Calu3 (cell line): ENCODE measurements at regions not wholly inside any gene's neighbourhood (a gene's known extent, or its start where the extent isn't known, plus 50 kb on each side); places are given as distances from the start of the nearest gene placed in this dataset.

Experiments used
- BruUV-seq: library from RNA; stranded (reverse); fragments of 400-500 nt; replicated peaks from 2 replicates; lab custom pipeline; 2021; lab: Mats Ljungman, UMichigan
- CTCF ChIA-PET: fragments of 300-600 bp; sonication (Branson Sonifier 250); formaldehyde crosslinking; loops from one replicate; lab custom pipeline; 2022; ENCODE audit warnings: antibody characterized with exemption; lab: Charles Lee
- DNase-seq: peaks from one replicate; pipeline ENCODE4 v3.0.0; 2022
- H3K27ac Mint-ChIP-seq: one replicate; pipeline ENCODE4 v1.8.0; 2022; ENCODE audit warnings: mixed read lengths; ENCODE audit not compliant: unreplicated experiment
- H3K27me3 Mint-ChIP-seq: one replicate; pipeline ENCODE4 v1.8.0; 2022; ENCODE audit warnings: mixed read lengths; ENCODE audit not compliant: unreplicated experiment
- H3K36me3 Mint-ChIP-seq: one replicate; pipeline ENCODE4 v1.8.0; 2022; ENCODE audit warnings: mild to moderate bottlenecking, moderate library complexity, mixed read lengths; ENCODE audit not compliant: insufficient read depth, unreplicated experiment
- H3K4me1 Mint-ChIP-seq: one replicate; pipeline ENCODE4 v1.8.0; 2022; ENCODE audit warnings: mild to moderate bottlenecking, low read depth, mixed read lengths; ENCODE audit not compliant: unreplicated experiment
- H3K4me3 Mint-ChIP-seq: one replicate; pipeline ENCODE4 v1.8.0; 2022; ENCODE audit warnings: mild to moderate bottlenecking, low read depth, moderate library complexity, mixed read lengths; ENCODE audit not compliant: unreplicated experiment
- H3K9me3 Mint-ChIP-seq: one replicate; pipeline ENCODE4 v1.8.0; 2022; ENCODE audit warnings: low read depth, mixed read lengths; ENCODE audit not compliant: unreplicated experiment
- CTCF ChIP-seq: fragments of 200-600 bp; IDR thresholded peaks from one replicate; pipeline ENCODE4 v1.8.0; 2022; ENCODE audit warnings: antibody characterized with exemption; ENCODE audit not compliant: unreplicated experiment
- intact Hi-C: fragments of 100-400 bp; cut with micrococcal nuclease; formaldehyde crosslinking; loops from one replicate; pipeline ENCODE4 v1.10.0; 2022; ENCODE audit not compliant: unreplicated experiment

DNA sequence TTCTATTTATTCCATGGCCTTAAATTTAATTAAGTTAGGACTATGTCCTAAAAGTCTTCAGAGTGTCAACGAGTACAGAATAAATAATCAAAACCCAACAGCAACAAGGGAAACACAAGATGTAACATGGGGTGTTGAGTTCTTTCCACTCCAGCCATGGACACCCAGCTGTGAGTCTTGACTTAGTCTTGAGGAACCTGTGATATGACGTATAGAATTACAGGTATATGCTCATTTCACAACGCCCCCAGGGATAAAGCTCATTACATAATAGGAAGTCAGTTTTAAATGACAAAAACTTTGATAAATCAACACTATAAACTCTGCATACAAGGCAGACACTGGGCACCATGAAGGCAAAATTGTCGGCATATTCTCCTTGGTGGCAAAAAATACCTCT lies 200.0 kb upstream of the CASK start:
- no peak overlapping the region for H3K4me3 Mint-ChIP-seq
- no peaks in the 10 kb centered on the region for H3K36me3 Mint-ChIP-seq
- no peak overlapping the region for H3K27ac Mint-ChIP-seq
- BruUV-seq = no TSS peak
- no peaks in the 10 kb centered on the region for H3K27me3 Mint-ChIP-seq
- no peak for TF ChIP-seq CTCF
- no peak for DNase-seq
- peaks cover 9% of the 10 kb centered on the region for H3K4me1 Mint-ChIP-seq
- intact Hi-C loops = no loop called here
- CTCF ChIA-PET = no interaction called here
- peaks cover 4% of the 10 kb centered on the region for H3K9me3 Mint-ChIP-seq

DNA sequence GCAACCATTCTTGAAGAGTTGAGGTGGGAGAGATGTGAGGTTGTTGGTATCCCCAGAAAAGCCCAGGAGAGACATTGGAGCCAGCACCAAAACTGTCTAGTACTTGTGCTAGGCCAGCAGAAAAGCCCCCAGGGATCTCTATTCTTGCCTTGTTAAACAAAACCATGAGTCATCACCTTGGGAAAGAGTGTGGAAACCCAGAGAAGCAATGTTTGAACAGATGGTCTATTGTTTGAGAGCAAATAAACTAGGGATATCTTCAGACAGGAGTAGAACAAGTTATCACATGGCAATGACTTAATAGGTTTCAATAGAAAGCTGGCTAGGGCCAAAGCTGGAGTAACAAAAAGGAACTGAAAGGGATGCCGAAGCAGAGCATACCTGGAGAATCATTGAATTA lies 195.7 kb upstream of the CASK start:
- peak overlapping the region; percentile 27 for H3K27ac Mint-ChIP-seq
- H3K36me3 Mint-ChIP-seq = no peaks in the 10 kb centered on the region
- BruUV-seq = no TSS peak
- H3K27me3 Mint-ChIP-seq = no peaks in the 10 kb centered on the region
- peaks cover 9% of the 10 kb centered on the region for H3K4me1 Mint-ChIP-seq
- peak; percentile 9 for DNase-seq
- CTCF ChIA-PET = no interaction called here
- peaks cover 6% of the 10 kb centered on the region for H3K9me3 Mint-ChIP-seq
- intact Hi-C loops = no loop called here
- no peak for TF ChIP-seq CTCF
- H3K4me3 Mint-ChIP-seq = no peak overlapping the region

GRCh38 chrX:42117318-42117717 lies 194.0 kb upstream of the CASK start:
- CTCF ChIA-PET = no interaction called here
- no peak for TF ChIP-seq CTCF
- Mint-ChIP-seq H3K9me3 (peaks cover 6% of the 10 kb centered on the region), H3K36me3 (no peaks in the 10 kb centered on the region), H3K4me3 (no peak overlapping the region), H3K27me3 (no peaks in the 10 kb centered on the region), H3K4me1 (peaks cover 9% of the 10 kb centered on the region), H3K27ac (no peak overlapping the region)
- DNase-seq = no peak
- intact Hi-C loops = no loop called here
- no TSS peak for BruUV-seq

DNA sequence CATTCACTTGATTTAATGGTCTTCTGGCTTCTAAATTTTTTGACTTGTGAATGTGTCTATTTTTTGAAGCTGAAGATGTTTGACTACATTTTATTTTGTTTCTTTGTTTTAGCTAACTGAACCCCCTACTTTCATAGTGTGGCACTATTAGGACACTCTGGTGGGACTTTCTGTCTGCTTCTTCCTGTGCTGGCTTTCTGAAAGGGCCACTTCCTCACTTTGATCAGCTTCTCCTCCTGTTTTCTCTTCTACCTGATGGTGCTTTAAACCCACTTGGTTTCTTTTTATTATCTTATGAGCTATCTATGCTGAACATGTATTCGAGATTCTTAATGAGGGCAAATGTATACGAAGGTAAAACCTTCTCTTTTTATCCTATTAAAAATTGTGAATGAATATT lies 186.1 kb upstream of the CASK start:
- intact Hi-C loops = no loop called here
- no peaks in the 10 kb centered on the region for H3K36me3 Mint-ChIP-seq
- CTCF ChIA-PET = no interaction called here
- no peak overlapping the region for H3K4me3 Mint-ChIP-seq
- no peak overlapping the region for H3K27ac Mint-ChIP-seq
- no peaks in the 10 kb centered on the region for H3K27me3 Mint-ChIP-seq
- peaks cover 23% of the 10 kb centered on the region for H3K4me1 Mint-ChIP-seq
- peaks cover 5% of the 10 kb centered on the region for H3K9me3 Mint-ChIP-seq
- DNase-seq = no peak
- BruUV-seq = no TSS peak
- no peak for TF ChIP-seq CTCF
